Ishikawa (cell line): ENCODE measurements at regions not wholly inside any gene's neighbourhood (a gene's known extent, or its start where the extent isn't known, plus 50 kb on each side); places are given as distances from the start of the nearest gene placed in this dataset.

Source experiments
- CEBPB ChIP-seq: IDR thresholded peaks from 2 replicates; pipeline ENCODE4 v1.6.1; 2012
- CREB1 ChIP-seq: IDR thresholded peaks from 2 replicates; pipeline ENCODE4 v1.6.1; 2012; ENCODE audit warnings: low read depth
- EP300 ChIP-seq: IDR thresholded peaks from 2 replicates; pipeline ENCODE4 v1.6.1; 2012; ENCODE audit warnings: borderline replicate concordance
- FOXM1 ChIP-seq: IDR thresholded peaks from 2 replicates; pipeline ENCODE4 v1.6.1; 2012; ENCODE audit warnings: low read depth, borderline replicate concordance
- TAF1 ChIP-seq: IDR thresholded peaks from 2 replicates; pipeline ENCODE4 v1.6.1; 2012; ENCODE audit warnings: low read depth, mild to moderate bottlenecking
- TCF12 ChIP-seq: IDR thresholded peaks from 2 replicates; pipeline ENCODE4 v1.6.1; 2012; ENCODE audit warnings: low read depth
- YY1 ChIP-seq: IDR thresholded peaks from 2 replicates; pipeline ENCODE4 v1.6.1; 2012; ENCODE audit warnings: low read depth
- TF ChIP-seq, protein P1 (sequence below): IDR thresholded peaks from 2 replicates; pipeline ENCODE4 v1.6.1; 2012
- TF ChIP-seq, protein P2 (sequence below): IDR thresholded peaks from 2 replicates; pipeline ENCODE4 v1.6.1; 2012
- TF ChIP-seq, protein P3 (sequence below): IDR thresholded peaks from 2 replicates; pipeline ENCODE4 v1.6.1; 2012; ENCODE audit warnings: low read depth, mild to moderate bottlenecking

DNA sequence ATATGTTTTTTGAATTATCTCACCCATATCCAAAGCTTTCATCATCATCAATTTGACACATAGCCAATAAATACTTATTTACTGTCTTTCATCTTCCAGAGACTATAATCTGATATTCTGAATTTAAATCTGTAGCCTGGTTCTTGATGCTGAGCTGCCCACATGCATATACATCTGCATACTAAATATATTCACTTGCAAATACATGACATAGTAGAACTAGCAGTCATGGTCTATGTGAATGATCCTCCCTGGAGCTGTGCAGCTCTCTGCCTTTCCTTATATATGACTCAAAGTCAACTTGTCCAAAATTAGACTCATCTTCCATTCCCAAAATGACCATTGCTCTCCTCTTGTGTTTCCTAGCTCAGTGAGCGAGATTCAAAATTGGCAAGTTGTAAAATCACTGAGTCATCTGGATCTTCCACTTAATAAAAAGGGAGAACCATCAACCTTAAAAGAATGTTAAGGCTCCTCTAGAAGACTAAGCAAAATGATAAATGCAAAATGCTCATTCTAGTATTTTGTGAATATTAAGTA, 448.2 kb downstream of the PPARGC1A start:
- TF ChIP-seq EP300 (no peak), CEBPB (no peak), TCF12 (no peak), CREB1 (no peak), TAF1 (no peak), FOXM1 (no peak), YY1 (no peak)
- TF ChIP-seq, protein P1, sequence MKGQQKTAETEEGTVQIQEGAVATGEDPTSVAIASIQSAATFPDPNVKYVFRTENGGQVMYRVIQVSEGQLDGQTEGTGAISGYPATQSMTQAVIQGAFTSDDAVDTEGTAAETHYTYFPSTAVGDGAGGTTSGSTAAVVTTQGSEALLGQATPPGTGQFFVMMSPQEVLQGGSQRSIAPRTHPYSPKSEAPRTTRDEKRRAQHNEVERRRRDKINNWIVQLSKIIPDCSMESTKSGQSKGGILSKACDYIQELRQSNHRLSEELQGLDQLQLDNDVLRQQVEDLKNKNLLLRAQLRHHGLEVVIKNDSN, result no peak
- TF ChIP-seq, protein P2, sequence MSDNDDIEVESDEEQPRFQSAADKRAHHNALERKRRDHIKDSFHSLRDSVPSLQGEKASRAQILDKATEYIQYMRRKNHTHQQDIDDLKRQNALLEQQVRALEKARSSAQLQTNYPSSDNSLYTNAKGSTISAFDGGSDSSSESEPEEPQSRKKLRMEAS, result no peak
- TF ChIP-seq, protein P3, sequence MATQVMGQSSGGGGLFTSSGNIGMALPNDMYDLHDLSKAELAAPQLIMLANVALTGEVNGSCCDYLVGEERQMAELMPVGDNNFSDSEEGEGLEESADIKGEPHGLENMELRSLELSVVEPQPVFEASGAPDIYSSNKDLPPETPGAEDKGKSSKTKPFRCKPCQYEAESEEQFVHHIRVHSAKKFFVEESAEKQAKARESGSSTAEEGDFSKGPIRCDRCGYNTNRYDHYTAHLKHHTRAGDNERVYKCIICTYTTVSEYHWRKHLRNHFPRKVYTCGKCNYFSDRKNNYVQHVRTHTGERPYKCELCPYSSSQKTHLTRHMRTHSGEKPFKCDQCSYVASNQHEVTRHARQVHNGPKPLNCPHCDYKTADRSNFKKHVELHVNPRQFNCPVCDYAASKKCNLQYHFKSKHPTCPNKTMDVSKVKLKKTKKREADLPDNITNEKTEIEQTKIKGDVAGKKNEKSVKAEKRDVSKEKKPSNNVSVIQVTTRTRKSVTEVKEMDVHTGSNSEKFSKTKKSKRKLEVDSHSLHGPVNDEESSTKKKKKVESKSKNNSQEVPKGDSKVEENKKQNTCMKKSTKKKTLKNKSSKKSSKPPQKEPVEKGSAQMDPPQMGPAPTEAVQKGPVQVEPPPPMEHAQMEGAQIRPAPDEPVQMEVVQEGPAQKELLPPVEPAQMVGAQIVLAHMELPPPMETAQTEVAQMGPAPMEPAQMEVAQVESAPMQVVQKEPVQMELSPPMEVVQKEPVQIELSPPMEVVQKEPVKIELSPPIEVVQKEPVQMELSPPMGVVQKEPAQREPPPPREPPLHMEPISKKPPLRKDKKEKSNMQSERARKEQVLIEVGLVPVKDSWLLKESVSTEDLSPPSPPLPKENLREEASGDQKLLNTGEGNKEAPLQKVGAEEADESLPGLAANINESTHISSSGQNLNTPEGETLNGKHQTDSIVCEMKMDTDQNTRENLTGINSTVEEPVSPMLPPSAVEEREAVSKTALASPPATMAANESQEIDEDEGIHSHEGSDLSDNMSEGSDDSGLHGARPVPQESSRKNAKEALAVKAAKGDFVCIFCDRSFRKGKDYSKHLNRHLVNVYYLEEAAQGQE, result no peak
